ENCODE measurements at regions not wholly inside any gene's neighbourhood (a gene's known extent, or its start where the extent isn't known, plus 50 kb on each side); places are given as distances from the start of the nearest gene placed in this dataset.

GRCh38 chr3:89908711-89909213 lies 801.3 kb downstream of the EPHA3 start:
- no peak overlapping the region for H3K4ac ChIP-seq (replicated peaks; ENCODE audit: insufficient read length, low read depth, low read length)
- H3K4me3 ChIP-seq (ENCODE audit: extremely low read depth in 1 of 4, insufficient read depth in 2 of 4, low read depth in 3 of 4, low read length in 4 of 4) = no peak overlapping the region
- no peaks in the 10 kb centered on the region for H3K36me3 ChIP-seq (ENCODE audit: control insufficient read depth in 2 of 4, insufficient read depth in 4 of 4, low read length in 3 of 4)
- H3K9ac ChIP-seq (replicated peaks in 1 of 4; ENCODE audit: extremely low read depth in 1 of 4, low read depth in 3 of 4, low read length in 3 of 4) = no peak overlapping the region
- H3K4me2 ChIP-seq (ENCODE audit: insufficient read depth in 1 of 2, low read depth in 2 of 2, low read length in 2 of 2) = no peak overlapping the region
- H3K18ac ChIP-seq (ENCODE audit: extremely low read depth, low read length) = no peak overlapping the region
- DNase-seq (ENCODE audit: low read depth in 1 of 2, low spot score in 2 of 2) (no peak), FAIRE-seq (no peak)
- H2BK12ac ChIP-seq (ENCODE audit: low read depth, low read length) = no peak overlapping the region
- H2AFZ ChIP-seq (ENCODE audit: low read length) = no peak overlapping the region
- no peaks in the 10 kb centered on the region for H3K4me1 ChIP-seq (replicated peaks in 1 of 4; ENCODE audit: control insufficient read depth in 3 of 4, insufficient read depth in 4 of 4, low read length in 3 of 4)
- no peak overlapping the region for H3K14ac ChIP-seq (ENCODE audit: insufficient read length)
- no peaks in the 10 kb centered on the region for H4K20me1 ChIP-seq (replicated peaks in 1 of 2; ENCODE audit: control insufficient read depth in 1 of 2, insufficient read depth in 2 of 2, low read length in 2 of 2)
- H3K79me1 ChIP-seq (ENCODE audit: low read depth, low read length) = no peaks in the 10 kb centered on the region
- no peaks in the 10 kb centered on the region for H3K79me2 ChIP-seq (ENCODE audit: control insufficient read depth in 1 of 2, insufficient read depth in 2 of 2, low read length in 2 of 2)
- no peak overlapping the region for H3K56ac ChIP-seq (replicated peaks; ENCODE audit: insufficient read length, low read depth, low read length)
- no peak overlapping the region for H4K91ac ChIP-seq (replicated peaks; ENCODE audit: insufficient read length, low read length)
- H4K8ac ChIP-seq (ENCODE audit: extremely low read depth, insufficient read depth, low read length) = no peak overlapping the region
- no peak overlapping the region for H3K23ac ChIP-seq (ENCODE audit: insufficient read length)
- no peak overlapping the region for H2BK15ac ChIP-seq (ENCODE audit: low read length)
- no peaks in the 10 kb centered on the region for H3K27me3 ChIP-seq (replicated peaks in 1 of 4; ENCODE audit: control insufficient read depth in 3 of 4, extremely low read depth in 1 of 4, insufficient read depth in 3 of 4, low read length in 3 of 4)
- H2BK5ac ChIP-seq (ENCODE audit: low read depth, low read length) = no peak overlapping the region
- H3K23me2 ChIP-seq (ENCODE audit: low read depth, low read length) = no peaks in the 10 kb centered on the region
- peaks cover 3 to 7% of the 10 kb centered on the region in 2 experiments; a peak in 2 of 4 replicates for H3K9me3 ChIP-seq (ENCODE audit: insufficient read depth in 2 of 2, low read depth in 1 of 2, low read length in 1 of 2)
- CTCF ChIA-PET (ENCODE audit: partially characterized antibody) = no interaction called here
- H2AK5ac ChIP-seq (ENCODE audit: low read depth, low read length) = no peak overlapping the region
- H3K27ac ChIP-seq (ENCODE audit: low read depth, low read length) = no peak overlapping the region
- H2BK120ac ChIP-seq (replicated peaks; ENCODE audit: low read depth, low read length) = no peak overlapping the region
- H4K5ac ChIP-seq (ENCODE audit: insufficient read length, low read depth, low read length) = no peak overlapping the region
- no peak overlapping the region for H2BK20ac ChIP-seq (ENCODE audit: low read length)
- POLR2A ChIA-PET (ENCODE audit: partially characterized antibody) = no interaction called here
- TF ChIP-seq BCL11A (IDR thresholded peaks at IDR 0.05; ENCODE audit: low read depth in 2 of 2, low read length in 2 of 2) (no peak), BRCA1 (IDR thresholded peaks at IDR 0.05; ENCODE audit: low read depth, low read length) (no peak), POLR2AphosphoS5 (IDR thresholded peaks at IDR 0.05; ENCODE audit: low read depth, low read length) (no peak), POU5F1 (IDR thresholded peaks at IDR 0.05; ENCODE audit: low read depth, low read length) (no peak), POLR2A (IDR thresholded peaks at IDR 0.05; ENCODE audit: control extremely low read depth in 1 of 2, low read depth in 2 of 2, low read length in 2 of 2) (no peak), ZNF274 (IDR thresholded peaks at IDR 0.05; ENCODE audit: borderline replicate concordance, extremely low read depth, low read length) (no peak), SUZ12 (IDR thresholded peaks at IDR 0.05; ENCODE audit: low read length) (no peak), CHD2 (IDR thresholded peaks at IDR 0.05; ENCODE audit: low read length) (no peak), MAFK (IDR thresholded peaks at IDR 0.05; ENCODE audit: low read depth, low read length) (no peak), CBX5 (IDR thresholded peaks at IDR 0.05; ENCODE audit: low read depth, low read length) (no peak), E2F6 (IDR thresholded peaks at IDR 0.05) (no peak), SIX5 (IDR thresholded peaks at IDR 0.05; ENCODE audit: low read depth, low read length) (no peak), TAF1 (IDR thresholded peaks at IDR 0.05; ENCODE audit: low read depth, low read length) (no peak), GABPA (IDR thresholded peaks at IDR 0.05; ENCODE audit: borderline replicate concordance, insufficient read depth, low read length) (no peak), USF2 (IDR thresholded peaks at IDR 0.05; ENCODE audit: low read length) (no peak)

All from H1 (cell line).